C4-2B (cell line): ENCODE measurements at regions not wholly inside any gene's neighbourhood (a gene's known extent, or its start where the extent isn't known, plus 50 kb on each side); places are given as distances from the start of the nearest gene placed in this dataset.

Source experiments
- ZFX ChIP-seq: fragments of 450-650 bp; IDR thresholded peaks from 2 replicates; pipeline ENCODE4 v1.6.1; 2017
- TF ChIP-seq, protein P1 (sequence below): fragments of 450-650 bp; conservative IDR thresholded peaks from 2 replicates; pipeline ENCODE4 v1.5.1; 2017; ENCODE audit warnings: mild to moderate bottlenecking

DNA sequence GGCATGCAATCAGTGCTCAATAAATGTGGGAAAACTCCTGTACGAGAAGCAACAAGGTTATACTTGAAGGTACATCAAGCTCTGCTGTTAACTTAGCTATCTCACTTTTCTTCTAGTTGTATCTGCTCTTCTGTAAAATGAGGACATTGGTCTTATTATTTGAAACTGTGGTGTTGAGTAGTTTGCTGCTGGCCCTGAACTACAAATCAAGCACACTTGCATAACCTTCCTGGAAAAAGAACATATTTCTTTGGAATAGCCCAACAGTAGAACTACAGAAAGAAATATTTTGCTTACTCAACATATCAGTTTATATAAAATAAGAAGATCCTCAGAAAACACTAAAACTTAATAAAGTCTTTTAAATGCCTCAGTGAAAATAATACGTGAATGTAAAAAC, 203.0 kb downstream of the KCTD12 start:
- TF ChIP-seq, protein P1, sequence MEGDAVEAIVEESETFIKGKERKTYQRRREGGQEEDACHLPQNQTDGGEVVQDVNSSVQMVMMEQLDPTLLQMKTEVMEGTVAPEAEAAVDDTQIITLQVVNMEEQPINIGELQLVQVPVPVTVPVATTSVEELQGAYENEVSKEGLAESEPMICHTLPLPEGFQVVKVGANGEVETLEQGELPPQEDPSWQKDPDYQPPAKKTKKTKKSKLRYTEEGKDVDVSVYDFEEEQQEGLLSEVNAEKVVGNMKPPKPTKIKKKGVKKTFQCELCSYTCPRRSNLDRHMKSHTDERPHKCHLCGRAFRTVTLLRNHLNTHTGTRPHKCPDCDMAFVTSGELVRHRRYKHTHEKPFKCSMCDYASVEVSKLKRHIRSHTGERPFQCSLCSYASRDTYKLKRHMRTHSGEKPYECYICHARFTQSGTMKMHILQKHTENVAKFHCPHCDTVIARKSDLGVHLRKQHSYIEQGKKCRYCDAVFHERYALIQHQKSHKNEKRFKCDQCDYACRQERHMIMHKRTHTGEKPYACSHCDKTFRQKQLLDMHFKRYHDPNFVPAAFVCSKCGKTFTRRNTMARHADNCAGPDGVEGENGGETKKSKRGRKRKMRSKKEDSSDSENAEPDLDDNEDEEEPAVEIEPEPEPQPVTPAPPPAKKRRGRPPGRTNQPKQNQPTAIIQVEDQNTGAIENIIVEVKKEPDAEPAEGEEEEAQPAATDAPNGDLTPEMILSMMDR: no peak
- TF ChIP-seq ZFX: no peak
